Activated gamma-delta T cell (primary cell): ENCODE measurements at regions not wholly inside any gene's neighbourhood (a gene's known extent, or its start where the extent isn't known, plus 50 kb on each side); places are given as distances from the start of the nearest gene placed in this dataset.

Experiments used
- DNase-seq: peaks from one replicate; lab custom pipeline; 2025; lab: John Stamatoyannopoulos, UW

DNA sequence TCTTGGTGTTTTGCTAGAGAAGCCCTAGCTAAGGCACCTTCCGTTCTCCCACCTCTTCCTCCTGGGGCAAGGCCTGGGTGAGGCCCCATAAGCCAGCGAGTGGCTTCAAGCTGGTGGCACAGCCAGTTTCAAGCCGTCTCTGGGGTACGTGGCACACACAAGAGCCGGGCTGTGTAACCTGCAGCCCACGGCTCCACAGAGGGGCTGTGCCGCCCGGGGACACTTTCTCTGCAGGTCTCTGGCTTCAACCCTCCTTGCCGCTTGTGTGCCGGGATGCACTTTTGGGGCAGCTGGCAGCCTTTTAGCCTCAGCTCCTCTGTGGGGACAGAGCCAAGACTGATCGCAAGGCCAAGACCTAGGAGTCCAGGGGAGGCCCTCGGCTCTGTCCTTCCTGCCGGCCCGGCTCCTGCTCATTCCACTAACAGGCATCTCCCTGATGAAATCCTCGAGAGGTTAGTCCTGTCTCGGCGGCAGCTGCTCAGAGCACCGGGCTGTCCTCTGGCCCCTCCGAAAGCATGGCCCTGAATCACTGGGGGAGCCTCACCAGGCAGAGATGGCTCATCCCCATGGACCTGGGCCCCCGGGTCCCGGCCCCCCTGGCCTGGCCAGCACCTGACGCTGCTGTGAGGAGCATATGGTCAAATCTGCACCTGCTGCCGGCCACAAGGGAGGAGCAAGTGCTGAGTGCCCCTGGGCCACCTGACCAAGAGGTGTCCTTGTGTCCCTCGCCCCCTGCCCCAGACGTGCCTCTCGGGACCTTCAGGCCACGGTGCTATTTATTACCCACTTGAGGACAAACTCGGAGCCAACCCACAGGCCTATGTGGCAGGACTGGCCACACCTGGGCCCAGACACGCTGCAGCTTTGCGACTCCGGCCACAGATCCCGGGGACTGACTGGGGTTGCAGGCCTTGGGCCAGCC is 98.5 kb downstream of the METRNL start:
- no peak for DNase-seq

DNA sequence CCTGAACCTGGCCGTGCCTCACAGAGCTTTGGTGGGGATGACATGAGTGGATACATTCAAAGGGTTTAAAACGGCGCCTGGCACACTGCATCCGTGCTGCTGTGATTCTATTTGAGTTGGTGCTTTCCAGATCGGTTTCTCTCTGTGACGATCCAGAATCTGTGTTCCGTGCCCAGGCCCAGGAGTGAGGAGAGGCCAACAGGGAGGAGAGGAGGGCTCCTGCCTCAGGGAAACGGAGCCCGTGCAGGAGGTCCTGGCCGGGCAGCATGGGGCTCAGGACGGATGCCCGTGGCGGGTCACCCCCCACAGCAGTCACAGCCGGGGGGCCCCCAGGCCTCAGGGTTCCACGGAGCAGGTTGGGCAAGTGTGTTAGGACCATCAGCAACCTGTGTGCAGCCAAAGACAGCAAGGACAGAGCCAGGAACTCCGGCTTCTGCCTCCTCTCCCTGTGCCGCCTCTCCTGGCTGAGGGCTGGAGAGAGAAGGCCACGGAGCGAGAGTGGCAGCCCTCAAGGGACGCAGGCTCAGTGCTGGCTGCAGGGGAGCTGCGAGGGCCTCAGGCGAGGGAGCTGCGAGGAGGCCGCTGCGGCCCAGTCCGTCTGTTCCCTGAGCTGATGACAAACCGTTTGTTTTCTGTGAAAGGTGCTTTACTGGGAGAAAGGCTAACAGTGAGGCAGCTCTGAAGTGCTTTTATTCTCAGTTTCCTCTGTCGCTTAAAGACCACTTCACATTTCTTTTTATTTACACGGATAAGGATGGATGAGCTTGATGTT is 99.3 kb downstream of the METRNL start:
- no peak for DNase-seq

DNA sequence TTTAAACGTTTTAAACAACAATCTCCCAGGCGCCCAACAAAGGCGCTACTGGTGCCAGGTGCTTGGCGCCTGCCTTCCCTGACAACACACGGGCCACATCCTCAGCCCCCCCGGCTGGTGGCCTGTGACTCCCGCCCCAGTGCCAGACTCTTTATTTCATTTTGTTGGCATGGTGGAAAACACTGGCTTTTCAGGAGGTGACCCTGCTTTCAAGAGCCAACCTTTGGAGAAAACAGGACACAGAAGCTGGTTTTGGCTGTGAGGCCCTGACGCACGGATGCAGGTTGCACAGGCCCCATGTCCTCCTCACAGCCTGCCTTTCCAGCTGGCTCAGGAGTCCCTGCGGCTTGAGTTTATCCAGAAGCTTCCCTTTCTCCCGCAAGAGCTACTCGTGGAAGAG is 100.0 kb downstream of the METRNL start:
- DNase-seq = no peak

DNA sequence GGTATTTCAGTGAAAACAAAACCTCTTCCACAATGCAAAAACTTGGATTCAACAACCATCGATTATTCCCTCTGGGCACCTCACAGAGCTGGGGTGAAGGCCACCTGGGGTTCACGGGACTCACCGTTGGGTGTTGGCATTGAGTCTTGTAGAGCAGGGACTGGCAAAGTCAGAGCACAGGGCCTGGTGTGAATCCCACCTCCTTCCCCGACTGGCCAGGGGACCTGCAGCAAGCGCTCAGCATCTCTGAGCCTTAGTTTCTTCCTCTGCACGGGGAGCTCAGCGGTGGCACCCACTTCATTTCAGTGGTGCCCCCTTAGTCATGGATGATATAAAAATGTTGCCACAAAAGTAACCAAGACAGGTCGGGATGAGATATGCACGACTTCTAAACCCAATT is 100.4 kb downstream of the METRNL start:
- DNase-seq = no peak

DNA sequence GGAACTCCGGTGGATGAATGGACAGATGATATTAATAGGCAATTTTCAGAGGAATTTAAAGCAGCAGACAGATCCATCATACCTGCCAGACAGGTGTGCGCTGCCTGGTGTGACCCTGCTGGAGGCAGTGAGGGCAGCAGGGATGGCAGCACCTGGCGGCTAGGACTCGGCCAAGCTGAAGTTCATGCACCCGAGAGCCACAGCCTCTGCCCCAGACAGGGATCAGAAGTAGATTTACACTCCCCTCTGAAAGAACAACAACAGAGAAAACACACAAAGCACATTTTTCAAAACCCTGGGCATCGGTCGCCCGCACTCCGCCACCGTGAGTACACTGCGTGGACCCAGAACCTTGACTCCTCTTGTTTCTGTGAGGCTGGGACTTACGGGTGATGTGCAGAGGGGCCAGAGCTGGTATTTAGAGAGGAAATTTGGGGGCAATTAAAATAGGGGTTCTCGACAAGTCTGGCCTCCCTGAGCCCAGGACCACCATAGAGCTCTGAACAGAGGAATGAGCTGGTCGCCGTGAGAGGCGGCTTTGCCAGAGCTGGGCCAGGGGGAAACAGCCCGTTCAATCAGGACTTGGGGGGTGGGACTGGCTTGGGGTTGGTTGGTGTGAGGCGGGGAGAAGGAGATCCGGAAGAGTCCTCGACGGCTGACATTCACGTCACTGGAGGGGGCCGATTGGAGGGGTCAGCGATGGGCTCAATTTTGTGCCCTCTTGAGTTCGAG is 101.0 kb downstream of the METRNL start:
- no peak for DNase-seq

DNA sequence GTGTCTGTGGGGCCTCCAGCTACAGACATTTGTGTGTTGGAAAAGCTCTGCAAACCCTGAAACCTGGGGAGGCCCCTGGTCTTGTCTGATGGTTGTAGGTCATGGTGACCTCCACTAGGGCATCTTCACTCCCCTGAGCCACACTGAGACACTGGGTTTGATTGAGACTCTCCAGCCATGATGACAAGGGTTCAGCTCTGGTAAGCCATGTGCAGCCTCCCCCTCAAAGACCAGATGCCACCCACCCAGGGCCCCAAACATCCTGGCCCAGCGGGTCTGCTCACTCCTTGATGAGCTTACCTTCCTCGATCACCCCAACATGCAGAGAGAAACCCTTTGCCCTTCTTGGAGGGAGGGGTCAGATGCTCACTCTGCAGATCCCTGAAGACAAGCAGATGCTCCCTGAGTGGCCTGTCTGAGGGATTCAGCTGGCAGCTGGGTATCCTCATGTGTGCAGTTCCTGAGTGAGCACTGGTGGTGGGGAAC is 101.6 kb downstream of the METRNL start:
- no peak for DNase-seq

DNA sequence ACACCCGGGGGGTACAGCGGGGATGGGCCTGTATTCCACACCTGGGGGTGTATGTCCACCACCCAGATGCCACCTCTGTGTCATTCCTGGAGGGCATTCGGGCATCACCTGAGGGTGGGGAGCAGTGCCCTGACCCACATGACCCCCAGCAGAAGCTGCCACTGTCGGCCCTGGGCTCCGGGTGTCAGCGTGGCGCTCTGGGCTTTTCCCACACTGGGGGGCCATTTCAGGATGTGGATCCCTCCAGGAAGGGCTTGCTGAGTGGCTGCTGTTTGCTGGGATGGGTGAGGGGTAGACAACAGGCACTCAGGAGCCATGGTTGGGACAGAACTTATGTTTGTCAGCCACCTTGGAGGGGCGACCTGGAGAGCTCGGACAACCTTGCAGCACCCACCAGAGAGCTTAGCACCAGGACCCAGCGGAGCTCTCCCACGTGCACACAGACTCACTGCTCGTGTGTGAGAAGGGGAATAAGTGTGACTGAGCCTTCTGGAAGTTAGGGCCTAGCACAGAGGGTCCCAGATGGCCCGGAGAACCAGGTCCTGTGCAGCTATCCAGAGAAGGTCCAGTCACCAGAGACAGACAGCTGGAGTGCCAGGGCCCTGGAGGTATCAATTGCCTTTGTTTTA is 102.7 kb downstream of the METRNL start:
- no peak for DNase-seq

DNA sequence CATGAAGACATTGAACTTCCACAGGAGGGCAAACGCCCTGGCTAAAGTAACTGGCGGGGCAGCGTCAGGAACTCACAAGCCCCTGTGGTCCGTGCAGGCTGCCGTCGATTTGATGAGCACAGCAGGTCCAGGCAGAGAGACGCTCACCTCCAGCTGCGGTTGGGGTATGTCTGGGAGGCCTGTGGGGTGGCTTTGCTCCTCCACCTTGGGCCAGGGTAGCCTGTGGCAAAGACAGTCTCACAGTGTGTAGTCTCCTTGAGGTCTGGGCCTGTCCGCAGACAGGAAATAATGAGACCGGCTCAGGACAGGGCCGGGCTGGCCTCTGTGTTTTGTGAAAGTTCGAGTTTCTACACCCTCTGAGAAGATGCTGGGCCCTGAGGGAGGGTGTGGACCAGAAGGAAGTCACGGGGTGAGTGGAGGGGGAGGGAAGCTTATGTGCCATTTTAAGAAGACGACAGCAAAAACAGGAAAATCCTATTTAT is 103.3 kb downstream of the METRNL start:
- DNase-seq = no peak

DNA sequence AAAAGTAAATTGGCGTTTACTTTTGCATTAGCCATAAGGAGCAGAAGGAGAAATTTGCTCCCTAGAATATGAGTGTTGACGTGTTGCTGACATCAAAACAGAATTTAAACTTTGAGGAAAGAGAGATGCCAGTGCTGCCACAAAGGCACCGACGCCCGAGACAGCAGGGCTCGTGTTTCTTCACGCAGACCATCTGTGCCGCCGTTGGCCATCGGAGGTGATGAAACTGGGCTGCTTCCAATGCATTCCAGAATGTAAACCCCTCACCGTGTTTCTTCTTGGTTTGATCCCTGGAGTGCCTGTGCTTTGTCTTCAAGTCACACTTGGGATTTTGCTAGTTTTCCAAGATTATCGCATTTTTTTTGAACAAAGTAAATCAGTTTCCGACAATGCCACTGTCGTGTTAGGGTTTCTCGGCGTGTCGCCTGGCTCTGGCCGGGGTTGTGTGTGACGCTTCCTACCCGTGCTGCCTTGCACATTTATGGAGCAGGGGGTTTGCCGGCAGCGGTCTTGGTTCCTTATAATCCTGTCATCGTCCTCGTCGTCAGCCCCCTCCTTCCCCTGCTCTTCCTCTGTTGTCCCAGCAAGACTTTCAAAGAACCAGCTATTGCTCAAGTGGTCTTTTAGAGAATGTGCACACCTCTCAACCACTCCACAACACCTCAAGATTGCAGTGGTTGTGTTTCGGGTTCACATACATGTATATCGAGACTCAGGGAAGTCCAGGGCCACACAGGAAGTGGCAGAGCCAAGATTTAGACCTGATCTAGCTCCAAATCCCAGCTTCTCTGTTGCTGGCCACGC is 103.9 kb downstream of the METRNL start:
- DNase-seq = no peak

DNA sequence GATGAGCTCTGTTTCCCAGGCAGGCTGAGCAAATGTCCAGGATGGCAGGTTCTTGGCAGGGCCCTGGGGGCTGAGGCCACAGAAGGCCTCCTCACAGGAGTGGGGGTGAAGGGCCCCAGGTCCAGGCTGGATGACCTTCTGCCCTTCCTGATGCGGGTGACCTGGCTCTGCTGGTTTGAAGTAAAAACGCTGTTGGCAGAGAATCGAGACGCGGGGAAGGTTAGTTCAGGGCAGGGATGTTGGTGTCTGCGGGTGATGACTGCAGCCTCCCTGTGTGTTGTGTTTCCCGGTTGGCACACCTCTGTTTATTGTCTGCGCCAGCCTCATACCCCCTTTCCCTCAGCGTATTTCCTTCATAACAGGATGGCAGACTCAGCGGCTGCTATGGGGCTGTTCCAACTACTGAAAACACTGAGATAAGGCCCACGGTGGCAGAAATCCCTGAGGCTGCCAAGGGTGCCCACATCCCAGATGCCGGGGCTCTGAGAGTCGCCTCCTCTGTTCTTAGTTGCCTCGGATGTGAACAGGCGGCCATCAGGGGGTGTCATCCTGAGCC is 104.6 kb downstream of the METRNL start:
- DNase-seq = no peak

DNA sequence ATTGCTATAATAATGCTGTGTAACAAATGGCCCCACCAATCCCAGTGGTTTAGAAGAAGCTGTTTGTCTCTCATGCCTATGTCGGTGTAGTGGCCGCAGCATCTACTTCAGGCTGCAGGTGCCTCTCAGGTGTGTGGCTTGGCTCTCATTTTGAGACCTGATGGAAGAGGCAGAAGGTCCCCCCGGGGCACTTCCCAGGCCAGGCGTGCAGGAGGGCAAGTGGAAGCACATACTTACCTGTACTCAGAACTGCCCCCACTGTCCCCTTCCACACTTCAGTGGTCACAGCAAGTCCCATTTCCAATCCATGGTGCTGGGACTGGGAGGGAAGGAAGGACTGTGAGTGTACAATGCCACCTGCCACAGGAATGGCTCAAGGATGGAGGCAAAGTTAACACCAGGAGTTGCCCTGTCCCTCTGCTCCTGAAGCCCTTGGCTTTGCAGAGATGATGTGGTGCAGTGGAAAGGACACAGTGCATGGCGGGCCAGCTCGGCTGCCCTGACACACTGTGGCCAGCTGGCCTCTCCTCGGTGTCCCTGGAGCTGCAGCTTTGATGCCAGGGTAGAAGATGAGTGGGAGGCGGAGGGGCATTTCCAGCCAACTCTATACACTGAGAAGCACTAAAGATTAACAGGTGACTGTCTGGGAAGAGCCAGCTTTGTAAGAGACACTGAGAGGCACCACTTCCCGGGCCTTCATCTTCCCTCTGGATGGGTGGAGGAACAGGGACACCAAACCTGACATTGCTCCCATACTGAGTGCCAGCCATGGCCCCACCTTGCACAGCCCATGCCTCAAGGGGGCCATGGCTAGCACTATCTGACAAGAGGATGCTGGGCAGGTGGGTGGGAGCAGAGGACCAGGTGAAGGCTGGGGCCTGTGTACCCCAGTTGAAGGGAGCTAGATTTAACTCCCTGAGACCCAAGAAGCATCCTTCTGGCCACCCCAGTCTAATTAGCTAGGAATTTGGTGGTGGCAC is 105.9 kb downstream of the METRNL start:
- DNase-seq = no peak

DNA sequence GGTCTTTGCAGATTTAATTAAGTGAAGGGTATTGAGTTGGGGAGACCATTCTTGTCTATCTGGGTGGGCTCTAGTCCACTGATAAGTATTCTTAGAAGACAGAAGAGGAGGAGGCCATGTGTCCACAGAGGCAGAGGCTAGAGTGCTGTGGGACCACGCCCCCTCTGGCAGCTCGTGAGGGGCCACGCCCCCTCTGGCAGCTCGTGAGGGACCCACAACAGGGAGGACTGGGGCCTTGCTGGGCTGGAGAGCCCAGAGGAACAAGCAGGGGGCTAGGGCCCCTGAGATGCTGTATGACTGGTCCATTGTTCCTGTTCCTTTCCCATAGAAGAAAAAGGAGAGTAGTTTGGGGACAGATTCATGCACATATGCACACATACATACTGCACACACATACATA is 106.8 kb downstream of the METRNL start:
- no peak for DNase-seq

DNA sequence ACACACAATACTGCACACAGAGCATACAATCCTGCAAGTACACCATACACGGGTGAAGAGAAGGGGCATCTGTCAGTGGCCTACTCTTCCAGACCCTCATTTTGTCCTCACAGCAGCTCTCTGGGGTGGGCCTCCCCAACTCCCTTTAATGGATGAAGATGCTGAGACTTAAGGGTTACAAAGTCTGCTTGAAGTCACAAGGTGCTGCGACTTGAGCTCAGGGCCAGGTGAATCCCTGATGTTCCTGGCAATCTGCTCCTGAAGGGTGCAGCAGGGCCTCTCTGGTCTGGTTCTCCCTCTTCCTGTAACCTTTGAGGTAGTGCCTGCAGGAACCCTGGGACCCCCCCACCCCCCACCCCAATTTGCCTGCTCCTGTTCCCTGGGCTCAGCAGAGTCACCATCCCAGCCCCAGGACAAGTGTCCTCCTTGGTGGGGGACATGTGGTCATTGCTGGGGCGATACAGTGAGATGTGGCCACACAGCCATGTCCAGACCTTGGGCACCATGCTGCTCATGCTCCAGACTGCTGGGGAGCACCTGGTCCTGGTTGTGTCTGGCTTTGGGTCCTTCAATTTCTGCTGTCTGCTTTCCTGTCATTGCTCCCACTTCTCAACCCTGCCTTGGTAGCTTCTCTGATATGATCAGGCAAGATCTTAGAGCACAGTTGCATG is 107.5 kb downstream of the METRNL start:
- DNase-seq = no peak

DNA sequence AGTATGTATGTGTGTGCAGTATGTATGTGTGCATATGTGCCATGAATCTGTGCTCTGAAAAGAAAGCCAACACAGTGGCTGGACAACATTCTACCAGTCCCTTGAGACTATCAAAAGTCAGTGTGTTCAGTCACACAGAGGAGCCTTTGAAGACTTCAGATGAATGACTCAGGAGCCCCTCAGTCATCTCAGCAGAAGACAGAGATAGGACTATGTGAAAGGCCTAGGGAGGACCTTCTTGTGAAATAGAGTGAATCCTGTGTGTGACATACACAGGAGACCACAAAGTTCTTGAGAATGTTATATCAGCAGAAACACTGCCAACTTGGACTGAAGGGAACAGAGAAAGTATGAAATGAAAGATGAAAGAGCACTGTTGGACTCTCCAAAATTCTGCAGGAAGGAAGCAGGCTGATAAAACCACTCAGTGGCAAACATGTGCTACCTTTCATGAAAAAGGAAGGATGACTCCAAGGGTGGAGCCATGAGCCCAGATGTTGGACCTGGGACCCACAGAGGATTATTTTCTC is 108.4 kb downstream of the METRNL start:
- no peak for DNase-seq

DNA sequence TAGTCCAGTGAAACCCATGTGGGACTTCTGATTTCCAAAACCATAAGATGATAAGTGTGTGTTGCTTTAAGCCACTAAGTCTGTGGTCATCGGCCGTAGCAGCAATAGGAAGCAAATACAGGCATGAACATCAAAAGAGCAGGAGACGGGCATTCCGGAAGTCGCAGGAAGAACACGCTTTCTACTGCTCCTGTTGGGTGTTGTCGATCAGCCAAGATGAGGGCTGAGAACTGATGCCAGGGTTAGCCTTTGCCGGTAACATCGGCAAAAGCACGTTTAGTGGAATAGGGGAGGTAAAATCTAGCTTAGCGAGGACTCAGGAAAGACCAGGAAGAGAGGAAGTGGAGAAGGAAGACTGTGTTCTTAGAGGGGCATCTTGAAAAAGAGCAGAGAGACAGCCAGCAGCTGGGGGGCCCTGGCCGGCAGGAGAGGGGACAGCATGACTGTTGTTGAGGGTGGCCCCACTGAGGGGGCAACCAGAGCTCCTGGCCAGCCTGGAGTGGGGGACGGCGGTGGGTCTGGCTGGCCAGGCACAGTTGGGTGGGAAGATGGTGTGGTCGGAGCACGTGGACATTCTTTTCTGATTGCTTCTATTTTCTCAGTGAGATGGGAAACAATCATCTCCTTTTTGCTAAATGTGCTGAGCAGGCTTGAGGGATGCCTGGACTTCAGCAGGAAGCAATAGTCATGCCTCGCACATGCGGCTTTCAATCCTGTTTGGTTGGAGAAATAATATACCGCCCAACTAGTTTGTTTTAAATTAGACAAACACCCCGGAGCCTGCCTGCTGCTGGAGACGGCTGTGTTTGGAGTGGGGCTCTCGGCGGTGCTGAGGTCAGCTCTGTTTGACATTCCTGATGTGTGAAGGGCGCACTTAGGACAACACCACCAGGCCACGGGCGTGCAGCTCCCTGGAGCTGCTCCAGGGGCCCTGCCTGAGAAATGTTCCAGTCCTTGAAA is 109.9 kb downstream of the METRNL start:
- no peak for DNase-seq

DNA sequence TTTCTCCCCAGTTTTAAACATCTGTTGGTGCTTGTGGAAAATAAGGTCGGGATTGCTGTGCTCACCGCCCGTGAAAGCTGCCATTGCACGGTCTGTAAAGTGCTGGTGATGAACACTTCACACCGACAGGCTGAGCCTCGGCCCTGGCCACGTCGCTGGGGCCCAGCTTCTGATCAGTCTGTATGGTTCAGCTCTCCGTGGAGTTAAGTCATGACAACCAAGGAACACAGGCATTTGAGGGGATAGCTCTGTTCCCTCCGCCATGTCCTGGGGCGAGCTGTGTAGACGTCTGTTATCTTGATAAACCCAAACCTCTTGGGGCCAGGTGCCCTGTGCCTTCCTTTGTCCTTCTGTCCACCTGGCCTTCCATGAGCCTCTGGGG is 110.6 kb downstream of the METRNL start:
- no peak for DNase-seq
